ENCODE measurements at regions not wholly inside any gene's neighbourhood (a gene's known extent, or its start where the extent isn't known, plus 50 kb on each side); places are given as distances from the start of the nearest gene placed in this dataset.

DNA sequence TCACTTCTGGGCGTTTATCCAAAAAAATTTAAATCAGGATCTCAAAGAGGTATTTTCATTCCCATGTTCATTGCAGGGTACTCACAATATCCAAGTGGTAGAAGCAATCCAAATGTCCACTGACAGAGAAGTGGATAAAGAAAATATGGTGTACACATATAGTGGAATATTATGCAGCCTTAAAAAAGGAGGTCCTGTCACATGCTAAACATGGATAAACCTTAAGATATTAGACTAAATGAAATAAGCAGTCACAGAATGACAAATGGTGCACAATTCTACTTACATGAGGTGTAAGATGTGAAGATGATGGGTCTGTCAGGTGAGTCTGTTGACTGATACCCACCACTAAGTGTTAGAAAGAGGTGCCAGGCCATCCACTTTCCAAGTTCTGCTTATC, 140.6 kb downstream of the THNSL2 start:
- TF ChIP-seq, protein P1, sequence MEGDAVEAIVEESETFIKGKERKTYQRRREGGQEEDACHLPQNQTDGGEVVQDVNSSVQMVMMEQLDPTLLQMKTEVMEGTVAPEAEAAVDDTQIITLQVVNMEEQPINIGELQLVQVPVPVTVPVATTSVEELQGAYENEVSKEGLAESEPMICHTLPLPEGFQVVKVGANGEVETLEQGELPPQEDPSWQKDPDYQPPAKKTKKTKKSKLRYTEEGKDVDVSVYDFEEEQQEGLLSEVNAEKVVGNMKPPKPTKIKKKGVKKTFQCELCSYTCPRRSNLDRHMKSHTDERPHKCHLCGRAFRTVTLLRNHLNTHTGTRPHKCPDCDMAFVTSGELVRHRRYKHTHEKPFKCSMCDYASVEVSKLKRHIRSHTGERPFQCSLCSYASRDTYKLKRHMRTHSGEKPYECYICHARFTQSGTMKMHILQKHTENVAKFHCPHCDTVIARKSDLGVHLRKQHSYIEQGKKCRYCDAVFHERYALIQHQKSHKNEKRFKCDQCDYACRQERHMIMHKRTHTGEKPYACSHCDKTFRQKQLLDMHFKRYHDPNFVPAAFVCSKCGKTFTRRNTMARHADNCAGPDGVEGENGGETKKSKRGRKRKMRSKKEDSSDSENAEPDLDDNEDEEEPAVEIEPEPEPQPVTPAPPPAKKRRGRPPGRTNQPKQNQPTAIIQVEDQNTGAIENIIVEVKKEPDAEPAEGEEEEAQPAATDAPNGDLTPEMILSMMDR (conservative IDR thresholded peaks at IDR 0.05; ENCODE audit: low read depth, low read length): no peak
- TF ChIP-seq FOS (IDR thresholded peaks at IDR 0.05; ENCODE audit: low read depth, low read length): no peak
- no peak for TF ChIP-seq POLR2A (IDR thresholded peaks at IDR 0.05; ENCODE audit: low read depth, low read length)
- TF ChIP-seq MXI1 (IDR thresholded peaks at IDR 0.05; ENCODE audit: borderline replicate concordance, low read depth, low read length): no peak
- no peak for TF ChIP-seq USF2 (IDR thresholded peaks at IDR 0.05; ENCODE audit: low read depth, low read length)
- TF ChIP-seq BHLHE40 (IDR thresholded peaks at IDR 0.05; ENCODE audit: low read depth, low read length): no peak
- TF ChIP-seq, protein P2, sequence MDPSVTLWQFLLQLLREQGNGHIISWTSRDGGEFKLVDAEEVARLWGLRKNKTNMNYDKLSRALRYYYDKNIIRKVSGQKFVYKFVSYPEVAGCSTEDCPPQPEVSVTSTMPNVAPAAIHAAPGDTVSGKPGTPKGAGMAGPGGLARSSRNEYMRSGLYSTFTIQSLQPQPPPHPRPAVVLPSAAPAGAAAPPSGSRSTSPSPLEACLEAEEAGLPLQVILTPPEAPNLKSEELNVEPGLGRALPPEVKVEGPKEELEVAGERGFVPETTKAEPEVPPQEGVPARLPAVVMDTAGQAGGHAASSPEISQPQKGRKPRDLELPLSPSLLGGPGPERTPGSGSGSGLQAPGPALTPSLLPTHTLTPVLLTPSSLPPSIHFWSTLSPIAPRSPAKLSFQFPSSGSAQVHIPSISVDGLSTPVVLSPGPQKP (IDR thresholded peaks at IDR 0.05; ENCODE audit: borderline replicate concordance, low read depth, low read length): no peak
- TF ChIP-seq CEBPB (IDR thresholded peaks at IDR 0.05; ENCODE audit: low read depth, low read length): no peak
- TF ChIP-seq RCOR1 (IDR thresholded peaks at IDR 0.05; ENCODE audit: insufficient replicate concordance, low read length): no peak
- no peak for TF ChIP-seq SMC3 (IDR thresholded peaks at IDR 0.05; ENCODE audit: low read depth, low read length)
- TF ChIP-seq MAFK (IDR thresholded peaks at IDR 0.05; ENCODE audit: low read depth, low read length): no peak
- TF ChIP-seq CHD1 (IDR thresholded peaks at IDR 0.05; ENCODE audit: low read depth, low read length): no peak
- no peak for TF ChIP-seq MAZ (IDR thresholded peaks at IDR 0.05; ENCODE audit: borderline replicate concordance, low read depth, low read length)
